Endodermal cell (in vitro differentiated cells): ENCODE measurements at regions not wholly inside any gene's neighbourhood (a gene's known extent, or its start where the extent isn't known, plus 50 kb on each side); places are given as distances from the start of the nearest gene placed in this dataset.

ENCODE experiments used
- DNase-seq: peaks from one replicate; pipeline ENCODE4 v3.0.0-alpha.2; 2017
- H3K27ac ChIP-seq: 2 replicates; pipeline ENCODE4 v1.5.1; 2013; ENCODE audit warnings: mild to moderate bottlenecking, low read depth, low read length, moderate library complexity
- H3K27me3 ChIP-seq: 2 replicates; pipeline ENCODE4 v1.6.1; 2013; ENCODE audit warnings: mild to moderate bottlenecking, low read length, moderate library complexity; ENCODE audit not compliant: insufficient read depth, control insufficient read depth, poor library complexity, severe bottlenecking
- H3K36me3 ChIP-seq: 2 replicates; pipeline ENCODE4 v1.7.0; 2013; ENCODE audit warnings: mild to moderate bottlenecking, low read length, moderate library complexity; ENCODE audit not compliant: control insufficient read depth, insufficient read depth
- H3K4me1 ChIP-seq: one replicate; pipeline ENCODE4 v1.7.0; 2013; ENCODE audit warnings: low read length; ENCODE audit not compliant: control insufficient read depth, insufficient read depth
- H3K4me3 ChIP-seq: 2 replicates; pipeline ENCODE4 v1.5.1; 2013; ENCODE audit warnings: mild to moderate bottlenecking, low read length, moderate library complexity
- H3K9ac ChIP-seq: 2 replicates; pipeline ENCODE4 v1.6.1; 2013; ENCODE audit warnings: mild to moderate bottlenecking, low read length, moderate library complexity; ENCODE audit not compliant: poor library complexity, severe bottlenecking; ENCODE audit errors: extremely low read depth
- H3K9me3 ChIP-seq: 2 replicates; pipeline ENCODE4 v1.6.1; 2013; ENCODE audit warnings: mild to moderate bottlenecking, low read length, moderate library complexity; ENCODE audit not compliant: control insufficient read depth
- H3K27ac Mint-ChIP-seq: 2 replicates; pipeline ENCODE4 v1.8.0; 2020; ENCODE audit warnings: mixed read lengths
- H3K27me3 Mint-ChIP-seq: 2 replicates; pipeline ENCODE4 v1.8.0; 2021; ENCODE audit warnings: mild to moderate bottlenecking, mixed read lengths; ENCODE audit not compliant: insufficient read depth
- H3K36me3 Mint-ChIP-seq: 2 replicates; pipeline ENCODE4 v1.8.0; 2020; ENCODE audit warnings: low read depth, mixed read lengths
- H3K4me1 Mint-ChIP-seq: 2 replicates; pipeline ENCODE4 v1.8.0; 2020; ENCODE audit warnings: mixed read lengths
- H3K4me3 Mint-ChIP-seq: 2 replicates; pipeline ENCODE4 v1.8.0; 2020; ENCODE audit warnings: mild to moderate bottlenecking, moderate library complexity, mixed read lengths
- H3K9me3 Mint-ChIP-seq: 2 replicates; pipeline ENCODE4 v1.8.0; 2020; ENCODE audit warnings: mild to moderate bottlenecking, mixed read lengths
- CTCF ChIP-seq: fragments of 200-600 bp; sonication (generic); conservative IDR thresholded peaks from 2 replicates; pipeline ENCODE4 v1.5.0; 2021; ENCODE audit warnings: antibody characterized with exemption, mild to moderate bottlenecking
- WGBS, 2 experiments: methylation state at CpG; one replicate each; pipeline versions ENCODE4 v1.1.5 to v1.1.7; 2013; ENCODE audit warnings: missing lambda C conversion rate in 2 of 2, mixed read lengths in 1 of 2; ENCODE audit not compliant: insufficient coverage in 1 of 2, insufficient read length in 1 of 2; 5-methylcytosine and 5-hydroxymethylcytosine counted together

DNA sequence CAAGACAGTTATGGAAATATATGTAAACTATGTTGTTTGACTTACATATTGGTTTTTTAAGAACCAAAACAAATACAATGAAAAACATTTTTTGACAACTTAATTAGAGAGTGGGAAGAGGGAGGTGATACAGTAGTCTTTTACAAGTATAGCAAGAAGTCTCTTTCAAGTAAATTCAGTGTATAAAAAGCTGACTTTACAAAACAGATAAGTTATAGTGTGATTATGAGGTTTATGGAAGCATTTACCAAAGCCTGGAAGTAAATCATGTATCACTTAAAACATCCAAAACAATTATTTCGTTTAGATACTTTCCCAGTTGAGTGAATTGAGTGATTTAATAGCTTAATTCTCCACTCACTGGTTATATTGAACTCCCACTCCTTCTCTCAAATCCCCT lies 66.7 kb upstream of the SLC4A10 start:
- H3K27me3 Mint-ChIP-seq = no peaks in the 10 kb centered on the region
- no peaks in the 10 kb centered on the region for H3K9me3 ChIP-seq
- no peak overlapping the region for H3K4me3 Mint-ChIP-seq
- H3K36me3 ChIP-seq = no peaks in the 10 kb centered on the region
- no peaks in the 10 kb centered on the region for H3K4me1 ChIP-seq
- no peaks in the 10 kb centered on the region for H3K36me3 Mint-ChIP-seq
- no peak for DNase-seq
- H3K27me3 ChIP-seq = no peaks in the 10 kb centered on the region
- WGBS, 2 experiments = 100% methylated on average over 1 of the region's 1 CpG; no CpG with 5 or more reads in 1 of the 2 experiments
- H3K27ac ChIP-seq = no peak overlapping the region
- TF ChIP-seq CTCF = no peak
- H3K4me3 ChIP-seq = no peak overlapping the region
- H3K27ac Mint-ChIP-seq = no peak overlapping the region
- H3K9me3 Mint-ChIP-seq = peaks cover 9% of the 10 kb centered on the region
- H3K9ac ChIP-seq = no peak overlapping the region
- no peaks in the 10 kb centered on the region for H3K4me1 Mint-ChIP-seq

GRCh38 chr2:161564906-161565305 lies 59.3 kb upstream of the SLC4A10 start:
- peaks cover 11% of the 10 kb centered on the region for H3K9me3 ChIP-seq
- no peak for TF ChIP-seq CTCF
- no peaks in the 10 kb centered on the region for H3K36me3 ChIP-seq
- no peak for DNase-seq
- H3K27me3 Mint-ChIP-seq = peaks cover 6% of the 10 kb centered on the region
- no peaks in the 10 kb centered on the region for H3K4me1 ChIP-seq
- no peaks in the 10 kb centered on the region for H3K27me3 ChIP-seq
- no peak overlapping the region for H3K9ac ChIP-seq
- H3K36me3 Mint-ChIP-seq = no peaks in the 10 kb centered on the region
- H3K27ac ChIP-seq = no peak overlapping the region
- H3K27ac Mint-ChIP-seq = no peak overlapping the region
- 88% methylated on average over 1 of the region's 1 CpG; no CpG with 5 or more reads in 1 of the 2 experiments for WGBS, 2 experiments
- H3K4me1 Mint-ChIP-seq = no peaks in the 10 kb centered on the region
- H3K9me3 Mint-ChIP-seq = peaks cover 29% of the 10 kb centered on the region
- no peak overlapping the region for H3K4me3 Mint-ChIP-seq
- H3K4me3 ChIP-seq = no peak overlapping the region

DNA sequence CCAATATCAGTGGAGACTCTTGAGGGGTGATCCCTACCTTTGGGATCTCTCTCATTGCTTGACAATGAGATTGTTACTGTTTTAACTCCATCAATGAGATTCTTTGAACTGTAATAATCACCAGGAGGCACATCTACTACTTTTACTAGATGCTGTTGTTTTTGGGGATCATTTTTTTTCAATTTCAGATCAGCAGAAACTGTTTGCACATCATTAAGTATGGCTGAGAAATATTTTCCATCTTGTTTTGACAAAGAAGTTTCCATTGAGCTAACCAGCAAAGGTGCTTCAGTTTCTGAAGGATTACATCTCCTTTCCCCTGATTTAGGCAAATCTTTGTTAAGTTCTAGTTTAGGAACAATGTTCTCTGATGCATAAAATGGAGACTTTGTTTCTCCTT lies 54.8 kb upstream of the SLC4A10 start:
- H3K27ac ChIP-seq = no peak overlapping the region
- TF ChIP-seq CTCF = no peak
- H3K27me3 ChIP-seq = no peaks in the 10 kb centered on the region
- H3K9me3 Mint-ChIP-seq = peaks cover 10% of the 10 kb centered on the region
- H3K4me1 ChIP-seq = no peaks in the 10 kb centered on the region
- no peak for DNase-seq
- peaks cover 5% of the 10 kb centered on the region for H3K9me3 ChIP-seq
- H3K4me1 Mint-ChIP-seq = peaks cover 2% of the 10 kb centered on the region
- H3K27me3 Mint-ChIP-seq = peaks cover 6% of the 10 kb centered on the region
- H3K9ac ChIP-seq = no peak overlapping the region
- H3K4me3 Mint-ChIP-seq = no peak overlapping the region
- H3K36me3 ChIP-seq = no peaks in the 10 kb centered on the region
- no peak overlapping the region for H3K4me3 ChIP-seq
- no peaks in the 10 kb centered on the region for H3K36me3 Mint-ChIP-seq
- no peak overlapping the region for H3K27ac Mint-ChIP-seq
